Loucy (cell line): ENCODE measurements at regions not wholly inside any gene's neighbourhood (a gene's known extent, or its start where the extent isn't known, plus 50 kb on each side); places are given as distances from the start of the nearest gene placed in this dataset.

Source experiments
- H2AFZ ChIP-seq: fragments of 200-600 bp; sonication (generic); 2 replicates; pipeline ENCODE4 v1.6.0; 2016; ENCODE audit warnings: antibody characterized with exemption, mild to moderate bottlenecking, low read length, moderate library complexity
- H3F3A ChIP-seq: fragments of 200-600 bp; 2 replicates; pipeline ENCODE4 v1.6.0; 2016; ENCODE audit warnings: antibody characterized with exemption, low read depth, mild to moderate bottlenecking
- H3K27me3 ChIP-seq: fragments of 200-600 bp; sonication (generic); 2 replicates; pipeline ENCODE4 v1.6.1; 2014; ENCODE audit warnings: low read length, mild to moderate bottlenecking; ENCODE audit not compliant: insufficient read depth, poor library complexity, severe bottlenecking
- H3K36me3 ChIP-seq: fragments of 200-600 bp; sonication (generic); 2 replicates; pipeline ENCODE4 v1.6.1; 2016; ENCODE audit warnings: low read length; ENCODE audit not compliant: insufficient read depth
- H3K4me1 ChIP-seq: fragments of 200-600 bp; sonication (generic); 2 replicates; pipeline ENCODE4 v1.5.1; 2014; ENCODE audit warnings: low read length, mild to moderate bottlenecking; ENCODE audit not compliant: insufficient read depth, poor library complexity, severe bottlenecking
- H3K4me2 ChIP-seq: fragments of 200-600 bp; sonication (generic); 2 replicates; pipeline ENCODE4 v1.6.0; 2014; ENCODE audit warnings: antibody characterized with exemption, low read length, low read depth, mild to moderate bottlenecking; ENCODE audit not compliant: poor library complexity, severe bottlenecking
- H3K4me3 ChIP-seq: fragments of 200-600 bp; sonication (generic); 2 replicates; pipeline ENCODE4 v1.5.1; 2014; ENCODE audit warnings: low read length, mild to moderate bottlenecking, mixed read lengths; ENCODE audit not compliant: poor library complexity, severe bottlenecking
- H3K79me2 ChIP-seq: fragments of 200-600 bp; sonication (generic); 2 replicates; pipeline ENCODE4 v1.6.1; 2014; ENCODE audit warnings: low read length; ENCODE audit not compliant: insufficient read depth
- H3K9ac ChIP-seq: fragments of 200-600 bp; sonication (generic); 2 replicates; pipeline ENCODE4 v1.6.0; 2014; ENCODE audit warnings: mild to moderate bottlenecking, low read depth, low read length, moderate library complexity; ENCODE audit not compliant: poor library complexity, severe bottlenecking
- H3K9me2 ChIP-seq: fragments of 200-600 bp; sonication (generic); replicated peaks from 2 replicates; pipeline ENCODE4 v1.6.1; 2016; ENCODE audit warnings: low read depth, low read length, mixed read lengths
- H3K9me3 ChIP-seq: fragments of 200-600 bp; sonication (generic); 2 replicates; pipeline ENCODE4 v1.6.1; 2014; ENCODE audit warnings: mild to moderate bottlenecking, antibody characterized with exemption, low read length, low read depth; ENCODE audit not compliant: insufficient read depth
- H4K20me1 ChIP-seq: fragments of 200-600 bp; sonication (generic); 2 replicates; pipeline ENCODE4 v1.6.0; 2014; ENCODE audit warnings: antibody characterized with exemption, low read length, mild to moderate bottlenecking; ENCODE audit not compliant: insufficient read depth, poor library complexity, severe bottlenecking
- EZH2phosphoT487 ChIP-seq: fragments of 200-600 bp; IDR thresholded peaks from 2 replicates; pipeline ENCODE4 v1.6.1; 2018; ENCODE audit warnings: antibody characterized with exemption, mild to moderate bottlenecking, moderate library complexity, borderline replicate concordance
- TF ChIP-seq, protein P1 (sequence below): fragments of 200-600 bp; sonication (generic); conservative IDR thresholded peaks from 2 replicates; pipeline ENCODE4 v1.5.1; 2014; ENCODE audit warnings: mild to moderate bottlenecking, antibody characterized with exemption, low read length

- Histone ChIP-seq H3F3A (no peaks in the 10 kb centered on the region), H3K9me3 (no peaks in the 10 kb centered on the region), H3K9ac (no peak overlapping the region), H3K79me2 (no peaks in the 10 kb centered on the region), H3K27me3 (no peaks in the 10 kb centered on the region), H3K36me3 (no peaks in the 10 kb centered on the region), H3K9me2 (no peaks in the 10 kb centered on the region), H3K4me3 (no peak overlapping the region), H3K4me1 (no peaks in the 10 kb centered on the region), H4K20me1 (no peaks in the 10 kb centered on the region), H3K4me2 (no peak overlapping the region), H2AFZ (no peak overlapping the region)
- TF ChIP-seq, protein P1, sequence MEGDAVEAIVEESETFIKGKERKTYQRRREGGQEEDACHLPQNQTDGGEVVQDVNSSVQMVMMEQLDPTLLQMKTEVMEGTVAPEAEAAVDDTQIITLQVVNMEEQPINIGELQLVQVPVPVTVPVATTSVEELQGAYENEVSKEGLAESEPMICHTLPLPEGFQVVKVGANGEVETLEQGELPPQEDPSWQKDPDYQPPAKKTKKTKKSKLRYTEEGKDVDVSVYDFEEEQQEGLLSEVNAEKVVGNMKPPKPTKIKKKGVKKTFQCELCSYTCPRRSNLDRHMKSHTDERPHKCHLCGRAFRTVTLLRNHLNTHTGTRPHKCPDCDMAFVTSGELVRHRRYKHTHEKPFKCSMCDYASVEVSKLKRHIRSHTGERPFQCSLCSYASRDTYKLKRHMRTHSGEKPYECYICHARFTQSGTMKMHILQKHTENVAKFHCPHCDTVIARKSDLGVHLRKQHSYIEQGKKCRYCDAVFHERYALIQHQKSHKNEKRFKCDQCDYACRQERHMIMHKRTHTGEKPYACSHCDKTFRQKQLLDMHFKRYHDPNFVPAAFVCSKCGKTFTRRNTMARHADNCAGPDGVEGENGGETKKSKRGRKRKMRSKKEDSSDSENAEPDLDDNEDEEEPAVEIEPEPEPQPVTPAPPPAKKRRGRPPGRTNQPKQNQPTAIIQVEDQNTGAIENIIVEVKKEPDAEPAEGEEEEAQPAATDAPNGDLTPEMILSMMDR: no peak
- TF ChIP-seq EZH2phosphoT487: no peak
These were observed 203.9 kb upstream of the OR13F1 start for GRCh38 chr9:104300124-104300523.

DNA sequence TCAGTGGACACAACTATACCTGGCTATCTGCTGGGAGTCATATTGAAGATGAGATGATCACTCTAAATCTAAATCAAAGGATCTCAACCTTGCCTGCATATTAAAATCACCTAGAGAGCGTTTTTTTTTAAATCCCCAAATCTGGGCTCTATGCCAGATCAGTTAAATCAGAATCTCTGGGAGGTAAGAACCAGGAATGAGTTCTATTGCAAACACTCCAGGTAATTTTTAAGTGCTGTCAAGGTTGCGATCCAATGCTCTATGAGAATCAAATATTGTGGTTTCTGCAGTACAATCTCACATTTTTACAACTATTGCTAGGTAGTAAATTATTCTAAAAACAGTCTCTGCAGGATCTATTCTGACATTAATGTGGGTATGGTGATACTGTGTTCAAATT lies 202.3 kb upstream of the OR13F1 start:
- no peaks in the 10 kb centered on the region for H3K9me2 ChIP-seq
- H3K79me2 ChIP-seq: no peaks in the 10 kb centered on the region
- H3F3A ChIP-seq: no peaks in the 10 kb centered on the region
- no peak overlapping the region for H3K9ac ChIP-seq
- H3K4me2 ChIP-seq: no peak overlapping the region
- H3K4me1 ChIP-seq: no peaks in the 10 kb centered on the region
- H2AFZ ChIP-seq: no peak overlapping the region
- H4K20me1 ChIP-seq: no peaks in the 10 kb centered on the region
- H3K36me3 ChIP-seq: no peaks in the 10 kb centered on the region
- no peaks in the 10 kb centered on the region for H3K9me3 ChIP-seq
- TF ChIP-seq EZH2phosphoT487: no peak
- TF ChIP-seq, protein P1: no peak
- H3K4me3 ChIP-seq: no peak overlapping the region
- H3K27me3 ChIP-seq: no peaks in the 10 kb centered on the region

DNA sequence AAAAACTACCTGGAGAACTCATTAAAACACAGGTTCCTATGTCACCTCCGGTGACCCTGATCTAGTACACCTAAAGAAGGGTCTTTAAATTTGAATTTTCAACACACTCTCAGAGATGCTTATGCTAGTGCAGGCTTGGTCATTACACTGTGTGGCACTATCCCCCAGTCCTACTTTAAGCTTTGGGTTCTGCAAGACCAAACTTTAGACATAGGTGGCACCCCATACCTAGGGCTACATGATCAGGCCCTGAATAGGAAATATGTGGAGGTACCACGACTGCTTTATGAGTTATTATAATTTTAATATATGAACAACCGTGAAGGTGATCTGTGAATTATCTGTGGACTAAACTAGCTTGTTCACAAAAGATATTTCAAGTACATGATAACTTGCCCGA lies 201.3 kb upstream of the OR13F1 start:
- no peak overlapping the region for H3K9ac ChIP-seq

More for the DNA sequence above, 201.3 kb upstream of the OR13F1 start:
- no peaks in the 10 kb centered on the region for H3K9me2 ChIP-seq
- H2AFZ ChIP-seq: no peak overlapping the region
- no peak overlapping the region for H3K4me3 ChIP-seq
- H3K4me2 ChIP-seq: no peak overlapping the region
- H3K36me3 ChIP-seq: no peaks in the 10 kb centered on the region
- H3F3A ChIP-seq: no peaks in the 10 kb centered on the region
- no peaks in the 10 kb centered on the region for H4K20me1 ChIP-seq
- TF ChIP-seq, protein P1: no peak
- no peak for TF ChIP-seq EZH2phosphoT487
- no peaks in the 10 kb centered on the region for H3K79me2 ChIP-seq
- no peaks in the 10 kb centered on the region for H3K9me3 ChIP-seq
- H3K4me1 ChIP-seq: no peaks in the 10 kb centered on the region
- no peaks in the 10 kb centered on the region for H3K27me3 ChIP-seq
